Trophoblast cell (in vitro differentiated cells and primary cell): ENCODE measurements at regions not wholly inside any gene's neighbourhood (a gene's known extent, or its start where the extent isn't known, plus 50 kb on each side); places are given as distances from the start of the nearest gene placed in this dataset.

Source experiments
- DNase-seq, 2 donors: peaks; one replicate each; pipeline ENCODE4 v3.0.0-alpha.2; 2016
- H2AFZ ChIP-seq: 2 replicates; pipeline ENCODE4 v1.6.1; 2013; ENCODE audit warnings: low read length, moderate library complexity, mild to moderate bottlenecking; ENCODE audit not compliant: insufficient read depth, poor library complexity
- H2AK5ac ChIP-seq: 2 replicates; pipeline ENCODE4 v1.6.1; 2013; ENCODE audit warnings: mild to moderate bottlenecking, low read length
- H2BK120ac ChIP-seq: 2 replicates; pipeline ENCODE4 v1.6.1; 2013; ENCODE audit warnings: low read length, mild to moderate bottlenecking, moderate library complexity; ENCODE audit not compliant: insufficient read depth, poor library complexity
- H2BK12ac ChIP-seq: 2 replicates; pipeline ENCODE4 v1.6.1; 2013; ENCODE audit warnings: mild to moderate bottlenecking, low read length, moderate library complexity
- H2BK5ac ChIP-seq: 2 replicates; pipeline ENCODE4 v1.6.1; 2013; ENCODE audit warnings: low read length, low read depth, moderate library complexity, mild to moderate bottlenecking; ENCODE audit not compliant: poor library complexity
- H3K14ac ChIP-seq: 2 replicates; pipeline ENCODE4 v1.6.1; 2013; ENCODE audit warnings: mild to moderate bottlenecking, low read length
- H3K18ac ChIP-seq: 2 replicates; pipeline ENCODE4 v1.6.1; 2013; ENCODE audit warnings: mild to moderate bottlenecking, low read length
- H3K23ac ChIP-seq: 2 replicates; pipeline ENCODE4 v1.6.1; 2013; ENCODE audit warnings: low read length
- H3K27ac ChIP-seq: 2 replicates; pipeline ENCODE4 v1.5.1; 2013; ENCODE audit warnings: low read depth, mild to moderate bottlenecking, inconsistent platforms, low read length, moderate library complexity
- H3K27me3 ChIP-seq: 2 replicates; pipeline ENCODE4 v1.6.1; 2013; ENCODE audit warnings: inconsistent platforms, mild to moderate bottlenecking, low read length, moderate library complexity; ENCODE audit not compliant: insufficient read depth
- H3K36me3 ChIP-seq, 2 experiments: 1 replicate in 1 of 2; 2 replicates in 1 of 2; pipeline ENCODE4 v1.6.1; 2013; ENCODE audit warnings: low read length in 2 of 2, mild to moderate bottlenecking in 2 of 2, moderate library complexity in 1 of 2; ENCODE audit not compliant: insufficient read depth in 2 of 2, control insufficient read depth in 1 of 2
- H3K4ac ChIP-seq: 2 replicates; pipeline ENCODE4 v1.6.1; 2013; ENCODE audit warnings: low read depth, mild to moderate bottlenecking, low read length, moderate library complexity
- H3K4me1 ChIP-seq, 2 experiments: 1 replicate in 1 of 2; 2 replicates in 1 of 2; pipeline ENCODE4 v1.6.1; 2013; ENCODE audit warnings: low read length in 2 of 2, mild to moderate bottlenecking in 2 of 2, moderate library complexity in 1 of 2; ENCODE audit not compliant: insufficient read depth in 2 of 2, control insufficient read depth in 1 of 2
- H3K4me2 ChIP-seq: 2 replicates; pipeline ENCODE4 v1.6.1; 2013; ENCODE audit warnings: inconsistent platforms, mild to moderate bottlenecking, low read length, moderate library complexity
- H3K4me3 ChIP-seq: 2 replicates; pipeline ENCODE4 v1.5.1; 2013; ENCODE audit warnings: mild to moderate bottlenecking, low read depth, low read length, inconsistent platforms
- H3K79me1 ChIP-seq: one replicate; pipeline ENCODE4 v1.6.1; 2013; ENCODE audit warnings: low read length
- H3K79me2 ChIP-seq: 2 replicates; pipeline ENCODE4 v1.6.1; 2013; ENCODE audit warnings: low read length, mild to moderate bottlenecking; ENCODE audit not compliant: control insufficient read depth, insufficient read depth, poor library complexity
- H3K9ac ChIP-seq: 2 replicates; pipeline ENCODE4 v1.6.1; 2013; ENCODE audit warnings: mild to moderate bottlenecking, low read length
- H3K9me3 ChIP-seq: 2 replicates; pipeline ENCODE4 v1.6.1; 2013; ENCODE audit warnings: low read depth, mild to moderate bottlenecking, control low read depth, inconsistent platforms, low read length; ENCODE audit not compliant: insufficient read depth
- H4K12ac ChIP-seq: 2 replicates; pipeline ENCODE4 v1.6.1; 2013; ENCODE audit warnings: low read depth, mild to moderate bottlenecking, low read length, moderate library complexity
- H4K8ac ChIP-seq: 2 replicates; pipeline ENCODE4 v1.6.1; 2013; ENCODE audit warnings: low read depth, mild to moderate bottlenecking, low read length, moderate library complexity
- H4K91ac ChIP-seq: one replicate; pipeline ENCODE4 v1.6.1; 2013; ENCODE audit warnings: low read depth, mild to moderate bottlenecking, low read length, moderate library complexity
- WGBS: extraction: QIAGEN DNeasy Blood & Tissue Kit; methylation state at CpG from one replicate; pipeline ENCODE4 v1.1.7; 2013; ENCODE audit warnings: missing lambda C conversion rate; ENCODE audit not compliant: insufficient read length, insufficient coverage; ENCODE audit errors: extremely low coverage; 5-methylcytosine and 5-hydroxymethylcytosine counted together

- no peaks in the 10 kb centered on the region for H3K4me1 ChIP-seq
- no peak overlapping the region for H3K27ac ChIP-seq
- no peak overlapping the region for H3K23ac ChIP-seq
- H4K8ac ChIP-seq: no peak overlapping the region
- no peaks in the 10 kb centered on the region for H3K79me2 ChIP-seq
- H3K14ac ChIP-seq: no peak overlapping the region
- no peak overlapping the region for H3K9ac ChIP-seq
- no peak overlapping the region for H2BK120ac ChIP-seq
- H3K4ac ChIP-seq: no peak overlapping the region
- H4K91ac ChIP-seq: no peak overlapping the region
- H3K18ac ChIP-seq: no peak overlapping the region
- no peak overlapping the region for H3K4me2 ChIP-seq
- no peak overlapping the region for H3K4me3 ChIP-seq
- no CpG with 5 or more reads among the region's 3 CpGs for WGBS
- no peak for DNase-seq
- no peak overlapping the region for H4K12ac ChIP-seq
- H2BK5ac ChIP-seq: no peak overlapping the region
- no peaks in the 10 kb centered on the region for H3K9me3 ChIP-seq
- no peak overlapping the region for H2AFZ ChIP-seq
- H3K79me1 ChIP-seq: no peaks in the 10 kb centered on the region
- H2BK12ac ChIP-seq: no peak overlapping the region
- H3K27me3 ChIP-seq: no peaks in the 10 kb centered on the region
- no peaks in the 10 kb centered on the region for H3K36me3 ChIP-seq
- H2AK5ac ChIP-seq: no peak overlapping the region
Observed at GRCh38 chrY:12483394-12483793, 217.6 kb upstream of the USP9Y start.

GRCh38 chrY:12490558-12491209, 210.3 kb upstream of the USP9Y start:
- WGBS: no CpG with 5 or more reads among the region's 13 CpGs
- Histone ChIP-seq H3K79me2 (no peaks in the 10 kb centered on the region), H3K4ac (no peak overlapping the region), H3K79me1 (no peaks in the 10 kb centered on the region), H2BK12ac (no peak overlapping the region), H4K12ac (no peak overlapping the region), H4K8ac (no peak overlapping the region), H2AK5ac (no peak overlapping the region), H3K27me3 (no peaks in the 10 kb centered on the region), H2AFZ (no peak overlapping the region), H3K4me3 (no peak overlapping the region), H3K4me1 (no peaks in the 10 kb centered on the region), H3K23ac (no peak overlapping the region), H2BK120ac (no peak overlapping the region), H4K91ac (no peak overlapping the region), H3K18ac (no peak overlapping the region), H3K9me3 (no peaks in the 10 kb centered on the region), H2BK5ac (no peak overlapping the region), H3K14ac (no peak overlapping the region), H3K36me3 (no peaks in the 10 kb centered on the region), H3K27ac (no peak overlapping the region), H3K4me2 (no peak overlapping the region), H3K9ac (no peak overlapping the region)
- no peak for DNase-seq

- Histone ChIP-seq H3K79me1 (no peaks in the 10 kb centered on the region), H3K18ac (no peak overlapping the region), H3K4me1 (no peaks in the 10 kb centered on the region), H3K36me3 (no peaks in the 10 kb centered on the region), H2AK5ac (no peak overlapping the region), H2BK12ac (no peak overlapping the region), H4K12ac (no peak overlapping the region), H3K9me3 (no peaks in the 10 kb centered on the region), H3K79me2 (no peaks in the 10 kb centered on the region), H2BK120ac (no peak overlapping the region), H2BK5ac (no peak overlapping the region), H3K23ac (no peak overlapping the region), H3K9ac (no peak overlapping the region), H3K27ac (no peak overlapping the region), H4K91ac (no peak overlapping the region), H3K4ac (no peak overlapping the region), H4K8ac (no peak overlapping the region), H3K14ac (no peak overlapping the region), H3K4me2 (no peak overlapping the region), H3K27me3 (no peaks in the 10 kb centered on the region), H2AFZ (no peak overlapping the region), H3K4me3 (no peak overlapping the region)
- no CpG with 5 or more reads among the region's 1 CpG for WGBS
- no peak for DNase-seq
Observed at GRCh38 chrY:12492218-12492617, 208.8 kb upstream of the USP9Y start.

GRCh38 chrY:12496007-12496406, 205.0 kb upstream of the USP9Y start:
- Histone ChIP-seq H3K23ac (no peak overlapping the region), H3K4me1 (no peaks in the 10 kb centered on the region), H2AFZ (no peak overlapping the region), H3K18ac (no peak overlapping the region), H2BK120ac (no peak overlapping the region), H3K27me3 (no peaks in the 10 kb centered on the region), H3K4me3 (no peak overlapping the region), H3K79me2 (no peaks in the 10 kb centered on the region), H4K91ac (no peak overlapping the region), H3K27ac (no peak overlapping the region), H2AK5ac (no peak overlapping the region), H3K4me2 (no peak overlapping the region), H3K9ac (no peak overlapping the region), H3K4ac (no peak overlapping the region), H3K79me1 (no peaks in the 10 kb centered on the region), H3K9me3 (no peaks in the 10 kb centered on the region), H2BK12ac (no peak overlapping the region), H4K12ac (no peak overlapping the region), H2BK5ac (no peak overlapping the region), H4K8ac (no peak overlapping the region), H3K36me3 (no peaks in the 10 kb centered on the region), H3K14ac (no peak overlapping the region)
- no peak for DNase-seq
- WGBS: no CpG with 5 or more reads among the region's 2 CpGs
